ENCODE measurements at regions not wholly inside any gene's neighbourhood (a gene's known extent, or its start where the extent isn't known, plus 50 kb on each side); places are given as distances from the start of the nearest gene placed in this dataset.

- TF ChIP-seq CTCF (IDR thresholded peaks at IDR 0.05): no peak
- TF ChIP-seq EZH2 (IDR thresholded peaks at IDR 0.05; ENCODE audit: borderline replicate concordance, insufficient read depth, low read depth, low read length, poor library complexity, severe bottlenecking): no peak
Measured at GRCh38 chr9:93815677-93816076, 139.5 kb downstream of the BARX1 start.

Measured in B cell (primary cell).